Transverse colon (tissue), 4 donors: ENCODE measurements at regions not wholly inside any gene's neighbourhood (a gene's known extent, or its start where the extent isn't known, plus 50 kb on each side); places are given as distances from the start of the nearest gene placed in this dataset.

Experiments used
- EP300 ChIP-seq: sonication (generic); formaldehyde crosslinking; IDR thresholded peaks from one replicate; pipeline ENCODE4 v1.6.1; 2017; ENCODE audit warnings: antibody characterized with exemption, low read depth
- POLR2A ChIP-seq: fragments of 450-650 bp; IDR thresholded peaks from one replicate; pipeline ENCODE4 v1.6.1; 2016; ENCODE audit warnings: antibody characterized with exemption, mild to moderate bottlenecking, moderate library complexity
- POLR2AphosphoS5 ChIP-seq, 3 donors: sonication (generic); formaldehyde crosslinking; IDR thresholded peaks; one replicate each; pipeline ENCODE4 v1.6.1; 2016; ENCODE audit warnings: antibody characterized with exemption in 3 of 3
- TF ChIP-seq, protein P1 (sequence below), 5 experiments: fragments of 200-600 bp in 3 of 5; fragments of 450-650 bp in 2 of 5; sonication (generic) in 3 of 5; IDR thresholded peaks; 1 replicate in 2 of 5; 2 replicates in 3 of 5; pipeline ENCODE4 v1.5.1; 2016 to 2017; ENCODE audit warnings: antibody characterized with exemption in 5 of 5, inconsistent platforms in 3 of 5, mild to moderate bottlenecking in 2 of 5, moderate library complexity in 1 of 5

DNA sequence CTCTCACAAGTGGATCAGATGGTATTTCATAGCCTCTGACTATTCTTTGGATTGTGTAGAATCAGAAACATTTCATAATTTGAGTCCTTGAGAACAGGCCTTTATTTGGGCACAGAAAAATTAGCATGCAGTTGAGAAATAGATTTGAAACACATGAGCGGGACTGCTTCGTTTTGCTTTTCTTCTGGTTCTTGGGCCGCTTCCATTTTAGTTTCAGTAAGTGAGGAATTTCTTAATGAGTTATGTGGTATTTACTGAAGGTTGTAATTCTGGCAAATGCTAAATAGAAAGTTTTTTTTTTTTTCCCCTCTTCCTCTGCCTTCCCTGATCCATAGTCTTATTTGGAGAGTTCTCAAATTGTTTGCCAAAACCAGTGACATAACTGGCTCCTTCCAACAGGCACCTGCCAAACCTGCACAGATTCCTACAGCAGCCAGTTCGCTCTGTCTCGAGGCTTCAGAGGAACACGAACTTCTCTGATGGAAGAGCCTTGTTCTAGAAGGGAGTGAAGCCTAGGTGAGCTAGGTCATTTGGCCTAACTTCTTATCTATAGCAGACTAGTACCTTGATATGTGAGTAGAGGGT, 71.2 kb upstream of the SLC28A3 start:
- TF ChIP-seq, protein P1, sequence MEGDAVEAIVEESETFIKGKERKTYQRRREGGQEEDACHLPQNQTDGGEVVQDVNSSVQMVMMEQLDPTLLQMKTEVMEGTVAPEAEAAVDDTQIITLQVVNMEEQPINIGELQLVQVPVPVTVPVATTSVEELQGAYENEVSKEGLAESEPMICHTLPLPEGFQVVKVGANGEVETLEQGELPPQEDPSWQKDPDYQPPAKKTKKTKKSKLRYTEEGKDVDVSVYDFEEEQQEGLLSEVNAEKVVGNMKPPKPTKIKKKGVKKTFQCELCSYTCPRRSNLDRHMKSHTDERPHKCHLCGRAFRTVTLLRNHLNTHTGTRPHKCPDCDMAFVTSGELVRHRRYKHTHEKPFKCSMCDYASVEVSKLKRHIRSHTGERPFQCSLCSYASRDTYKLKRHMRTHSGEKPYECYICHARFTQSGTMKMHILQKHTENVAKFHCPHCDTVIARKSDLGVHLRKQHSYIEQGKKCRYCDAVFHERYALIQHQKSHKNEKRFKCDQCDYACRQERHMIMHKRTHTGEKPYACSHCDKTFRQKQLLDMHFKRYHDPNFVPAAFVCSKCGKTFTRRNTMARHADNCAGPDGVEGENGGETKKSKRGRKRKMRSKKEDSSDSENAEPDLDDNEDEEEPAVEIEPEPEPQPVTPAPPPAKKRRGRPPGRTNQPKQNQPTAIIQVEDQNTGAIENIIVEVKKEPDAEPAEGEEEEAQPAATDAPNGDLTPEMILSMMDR (IDR thresholded peaks at IDR 0.05) = no peak
- TF ChIP-seq POLR2AphosphoS5 (IDR thresholded peaks at IDR 0.05) = no peak
- TF ChIP-seq POLR2A = no peak
- TF ChIP-seq EP300 = no peak
